ENCODE measurements at regions not wholly inside any gene's neighbourhood (a gene's known extent, or its start where the extent isn't known, plus 50 kb on each side); places are given as distances from the start of the nearest gene placed in this dataset.

DNA sequence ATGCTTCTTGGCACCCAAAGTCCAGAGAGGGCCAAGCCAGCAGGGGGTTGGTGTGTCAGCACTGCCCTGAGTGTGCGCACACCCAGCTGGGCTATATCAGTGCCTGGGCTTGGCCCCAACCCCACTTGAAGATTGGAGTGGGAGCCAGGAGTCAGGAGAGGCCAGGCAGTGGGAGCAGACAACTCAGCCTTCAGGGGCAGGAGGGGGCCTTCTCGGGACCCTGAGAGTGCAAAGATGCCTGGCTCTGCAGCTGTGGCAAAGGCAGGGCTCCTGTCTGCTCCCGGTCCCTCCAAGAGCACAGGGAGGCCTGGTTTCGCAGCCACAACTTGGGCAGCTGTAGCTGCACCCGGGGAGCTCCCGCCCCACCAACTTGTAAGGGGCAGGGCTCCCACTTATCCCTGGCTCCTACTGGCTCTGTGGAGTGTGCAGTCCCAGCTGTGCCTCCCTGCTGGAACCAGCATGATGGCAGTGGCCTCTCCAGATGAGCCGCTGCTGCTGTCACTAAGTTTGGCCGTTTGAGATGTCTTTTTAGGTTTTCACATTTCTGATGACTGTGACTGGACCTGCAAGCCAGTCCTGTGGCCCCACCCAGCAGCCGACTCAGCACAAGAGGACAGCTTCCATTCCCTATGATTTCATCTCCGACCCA, 148.8 kb upstream of the HS6ST1 start:
- intact Hi-C loops (cut with DNase I; ENCODE audit: low total_unique reads): no loop called here
- 93 to 98% methylated on average over 3 to 10 of the region's 10 CpGs for WGBS, 2 donors
- H3K9me3 ChIP-seq: no peaks in the 10 kb centered on the region
- H3K27ac ChIP-seq: no peak overlapping the region
- peak; percentile 4 for DNase-seq
- H3K27me3 ChIP-seq: no peaks in the 10 kb centered on the region
- H3K36me3 ChIP-seq (ENCODE audit: low read depth, missing control alignments): no peaks in the 10 kb centered on the region
- peaks cover 3% of the 10 kb centered on the region for H3K4me1 ChIP-seq
- H3K4me3 ChIP-seq: no peak overlapping the region
- TF ChIP-seq, protein P1, sequence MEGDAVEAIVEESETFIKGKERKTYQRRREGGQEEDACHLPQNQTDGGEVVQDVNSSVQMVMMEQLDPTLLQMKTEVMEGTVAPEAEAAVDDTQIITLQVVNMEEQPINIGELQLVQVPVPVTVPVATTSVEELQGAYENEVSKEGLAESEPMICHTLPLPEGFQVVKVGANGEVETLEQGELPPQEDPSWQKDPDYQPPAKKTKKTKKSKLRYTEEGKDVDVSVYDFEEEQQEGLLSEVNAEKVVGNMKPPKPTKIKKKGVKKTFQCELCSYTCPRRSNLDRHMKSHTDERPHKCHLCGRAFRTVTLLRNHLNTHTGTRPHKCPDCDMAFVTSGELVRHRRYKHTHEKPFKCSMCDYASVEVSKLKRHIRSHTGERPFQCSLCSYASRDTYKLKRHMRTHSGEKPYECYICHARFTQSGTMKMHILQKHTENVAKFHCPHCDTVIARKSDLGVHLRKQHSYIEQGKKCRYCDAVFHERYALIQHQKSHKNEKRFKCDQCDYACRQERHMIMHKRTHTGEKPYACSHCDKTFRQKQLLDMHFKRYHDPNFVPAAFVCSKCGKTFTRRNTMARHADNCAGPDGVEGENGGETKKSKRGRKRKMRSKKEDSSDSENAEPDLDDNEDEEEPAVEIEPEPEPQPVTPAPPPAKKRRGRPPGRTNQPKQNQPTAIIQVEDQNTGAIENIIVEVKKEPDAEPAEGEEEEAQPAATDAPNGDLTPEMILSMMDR (IDR thresholded peaks at IDR 0.05): no peak
- TF ChIP-seq POLR2A (IDR thresholded peaks at IDR 0.05): no peak

- Histone ChIP-seq H3K4me3 (no peak overlapping the region), H3K36me3 (ENCODE audit: low read depth, missing control alignments) (no peaks in the 10 kb centered on the region), H3K9me3 (no peaks in the 10 kb centered on the region), H3K27me3 (no peaks in the 10 kb centered on the region), H3K27ac (no peak overlapping the region), H3K4me1 (peaks cover 11% of the 10 kb centered on the region)
- TF ChIP-seq, protein P1 (IDR thresholded peaks at IDR 0.05): no peak
- TF ChIP-seq POLR2A (IDR thresholded peaks at IDR 0.05): no peak
- intact Hi-C loops (cut with DNase I; ENCODE audit: low total_unique reads): no loop called here
- DNase-seq: peak; percentile 2
- WGBS, 2 donors: 96% methylated on average over 3 of the region's 3 CpGs
Measured at GRCh38 chr2:128468186-128468920, 149.7 kb upstream of the HS6ST1 start.

- Histone ChIP-seq H3K36me3 (ENCODE audit: low read depth, missing control alignments) (no peaks in the 10 kb centered on the region), H3K9me3 (no peaks in the 10 kb centered on the region), H3K27me3 (no peaks in the 10 kb centered on the region), H3K27ac (no peak overlapping the region), H3K4me1 (peaks cover 18% of the 10 kb centered on the region), H3K4me3 (no peak overlapping the region)
- intact Hi-C loops (cut with DNase I; ENCODE audit: low total_unique reads): no loop called here
- WGBS, 2 donors: 93 to 100% methylated on average over 1 of the region's 1 CpG
- no peak for TF ChIP-seq POLR2A (IDR thresholded peaks at IDR 0.05)
- TF ChIP-seq, protein P1 (IDR thresholded peaks at IDR 0.05): peak; percentile 43 to 63 (median 55)
- DNase-seq: peak; percentile 52
Measured at GRCh38 chr2:128469203-128469602, 150.5 kb upstream of the HS6ST1 start.

DNA sequence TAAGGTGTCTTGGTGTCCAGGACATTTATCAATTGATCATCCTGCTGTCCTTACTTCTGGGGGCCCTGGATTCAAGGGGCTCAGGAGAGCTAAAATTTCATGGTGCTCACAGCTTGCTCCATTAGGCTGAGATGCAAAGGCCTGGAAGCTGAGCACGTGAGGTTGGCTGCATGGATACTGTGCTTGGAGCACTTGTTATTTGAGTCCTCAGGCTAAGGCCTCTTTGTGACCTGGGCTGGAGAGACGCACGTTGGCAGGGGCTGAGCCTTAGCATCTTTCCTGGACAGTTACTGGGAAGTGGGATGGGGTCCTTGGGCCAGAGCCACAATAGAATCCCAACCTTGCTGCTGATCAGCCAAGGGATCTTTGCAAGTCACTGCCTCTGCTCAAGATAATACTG, 151.2 kb upstream of the HS6ST1 start:
- H3K4me3 ChIP-seq: no peak overlapping the region
- H3K9me3 ChIP-seq: no peaks in the 10 kb centered on the region
- TF ChIP-seq, protein P1 (IDR thresholded peaks at IDR 0.05): no peak
- no peak for TF ChIP-seq POLR2A (IDR thresholded peaks at IDR 0.05)
- no peaks in the 10 kb centered on the region for H3K27me3 ChIP-seq
- H3K27ac ChIP-seq: no peak overlapping the region
- intact Hi-C loops (cut with DNase I; ENCODE audit: low total_unique reads): no loop called here
- peaks cover 18% of the 10 kb centered on the region for H3K4me1 ChIP-seq
- H3K36me3 ChIP-seq (ENCODE audit: low read depth, missing control alignments): no peaks in the 10 kb centered on the region
- DNase-seq: peak; percentile 2
- WGBS, 2 donors: 97 to 100% methylated on average over 1 to 3 of the region's 3 CpGs

All from testis (tissue), 2 donors.